T-cell (primary cell): ENCODE measurements at regions not wholly inside any gene's neighbourhood (a gene's known extent, or its start where the extent isn't known, plus 50 kb on each side); places are given as distances from the start of the nearest gene placed in this dataset.

Source experiments
- ATAC-seq, 4 experiments: fragments of 200-7000 bp in 3 of 4; fragments of 150-1000 bp in 1 of 4; cut with Tn5 transposase; replicated peaks in 1 of 4; 1 replicate in 3 of 4; 2 replicates in 1 of 4; pipeline ENCODE4 v1.10.0; 2021; ENCODE audit warnings: moderate library complexity in 3 of 4, mild to moderate bottlenecking in 2 of 4, moderate number of reproducible peaks in 1 of 4
- CTCF ChIA-PET, 2 donors: fragments of 300-600 bp; sonication (Branson Sonifier 250); formaldehyde crosslinking; loops; one replicate each; lab custom pipeline; 2022; ENCODE audit warnings: antibody characterized with exemption in 2 of 2; lab: Charles Lee
- POLR2A ChIA-PET, 2 donors: fragments of 300-600 bp; sonication (Branson Sonifier 250); formaldehyde crosslinking; loops; one replicate each; lab custom pipeline; 2022; ENCODE audit warnings: antibody characterized with exemption in 2 of 2; lab: Charles Lee
- DNase-seq, 35 experiments: peaks; one replicate each; pipeline versions ENCODE4 v3.0.0 to v3.0.0-alpha.2; 2013 to 2023
- H3K27ac ChIP-seq: one replicate; pipeline ENCODE4 v1.5.1; 2013; ENCODE audit warnings: low read length
- H3K27me3 ChIP-seq, 2 experiments: replicated peaks in 1 of 2; 1 replicate in 1 of 2; 2 replicates in 1 of 2; pipeline versions ENCODE4 v1.6.1 to v1.7.0; 2013; ENCODE audit warnings: low read length in 1 of 2, mixed read lengths in 1 of 2; ENCODE audit not compliant: control insufficient read depth in 2 of 2, insufficient read depth in 2 of 2; ENCODE audit errors: extremely low read depth in 1 of 2
- H3K36me3 ChIP-seq, 2 donors: 1 replicate in 1 of 2; 2 replicates in 1 of 2; pipeline versions ENCODE4 v1.6.1 to v1.7.0; 2013; ENCODE audit warnings: low read length in 1 of 2; ENCODE audit not compliant: control insufficient read depth in 2 of 2, insufficient read depth in 1 of 2; ENCODE audit errors: extremely low read depth in 1 of 2
- H3K4me1 ChIP-seq, 2 experiments: 1 replicate in 1 of 2; 2 replicates in 1 of 2; pipeline versions ENCODE4 v1.6.1 to v1.7.0; 2013; ENCODE audit warnings: low read length in 2 of 2, mixed read lengths in 1 of 2; ENCODE audit not compliant: insufficient read depth in 2 of 2, control insufficient read depth in 1 of 2; ENCODE audit errors: extremely low read depth in 1 of 2
- H3K4me3 ChIP-seq, 2 donors: 1 replicate in 1 of 2; 2 replicates in 1 of 2; pipeline versions ENCODE4 v1.5.1 to v1.7.0; 2013; ENCODE audit warnings: mild to moderate bottlenecking in 2 of 2, low read length in 1 of 2, moderate library complexity in 1 of 2; ENCODE audit not compliant: control insufficient read depth in 1 of 2; ENCODE audit errors: extremely low read depth in 1 of 2
- H3K9me3 ChIP-seq: 2 replicates; pipeline ENCODE4 v1.7.0; 2013
- H3K27ac Mint-ChIP-seq, 2 donors: one replicate each; pipeline ENCODE4 v1.8.0; 2020 to 2021; ENCODE audit warnings: mild to moderate bottlenecking in 2 of 2, mixed read lengths in 2 of 2
- H3K27me3 Mint-ChIP-seq, 2 donors: one replicate each; pipeline ENCODE4 v1.8.0; 2021 to 2022; ENCODE audit warnings: mixed read lengths in 2 of 2
- H3K36me3 Mint-ChIP-seq: one replicate; pipeline ENCODE4 v1.8.0; 2021; ENCODE audit warnings: mixed read lengths
- H3K4me1 Mint-ChIP-seq, 3 donors: one replicate each; pipeline ENCODE4 v1.8.0; 2020 to 2022; ENCODE audit warnings: mixed read lengths in 3 of 3, mild to moderate bottlenecking in 1 of 3
- H3K4me3 Mint-ChIP-seq, 3 donors: one replicate each; pipeline ENCODE4 v1.8.0; 2020 to 2022; ENCODE audit warnings: mild to moderate bottlenecking in 3 of 3, mixed read lengths in 3 of 3, moderate library complexity in 3 of 3
- H3K9me3 Mint-ChIP-seq, 3 donors: one replicate each; pipeline ENCODE4 v1.8.0; 2020 to 2022; ENCODE audit warnings: mixed read lengths in 3 of 3
- WGBS: methylation state at CpG from one replicate; pipeline ENCODE4 v1.1.5; 2013; ENCODE audit warnings: missing lambda C conversion rate; ENCODE audit not compliant: insufficient coverage; 5-methylcytosine and 5-hydroxymethylcytosine counted together

- Mint-ChIP-seq H3K9me3 (peaks cover 0 to 3% (median 1%) of the 10 kb centered on the region in 3 donors), H3K4me3 (no peak overlapping the region), H3K27me3 (no peaks in the 10 kb centered on the region), H3K4me1 (no peaks in the 10 kb centered on the region), H3K36me3 (no peaks in the 10 kb centered on the region), H3K27ac (no peak overlapping the region)
- CTCF ChIA-PET = no interaction called here
- POLR2A ChIA-PET = no interaction called here
- no peaks in the 10 kb centered on the region for H3K36me3 ChIP-seq
- DNase-seq = no peak
- H3K4me3 ChIP-seq = no peak overlapping the region
- H3K4me1 ChIP-seq = no peaks in the 10 kb centered on the region
- WGBS = 20% methylated on average over 1 of the region's 6 CpGs
- H3K27me3 ChIP-seq = no peaks in the 10 kb centered on the region
- no peak for ATAC-seq
- H3K27ac ChIP-seq = no peak overlapping the region
- no peaks in the 10 kb centered on the region for H3K9me3 ChIP-seq
Measured at GRCh38 chr7:145289384-145289783, 453.5 kb upstream of the TPK1 start.

GRCh38 chr7:145276118-145276517 is 440.3 kb upstream of the TPK1 start:
- Histone ChIP-seq H3K4me3 (no peak overlapping the region), H3K27me3 (no peaks in the 10 kb centered on the region), H3K9me3 (peaks cover 2% of the 10 kb centered on the region), H3K4me1 (no peaks in the 10 kb centered on the region), H3K36me3 (no peaks in the 10 kb centered on the region), H3K27ac (no peak overlapping the region)
- H3K9me3 Mint-ChIP-seq = peaks cover 27 to 56% (median 34%) of the 10 kb centered on the region in 3 donors
- no peaks in the 10 kb centered on the region for H3K27me3 Mint-ChIP-seq
- POLR2A ChIA-PET = no interaction called here
- DNase-seq (no peak), ATAC-seq (no peak)
- CTCF ChIA-PET = no interaction called here
- H3K36me3 Mint-ChIP-seq = no peaks in the 10 kb centered on the region
- no peak overlapping the region for H3K27ac Mint-ChIP-seq
- no peak overlapping the region for H3K4me3 Mint-ChIP-seq
- H3K4me1 Mint-ChIP-seq = no peaks in the 10 kb centered on the region

- Histone ChIP-seq H3K4me3 (no peak overlapping the region), H3K9me3 (peaks cover 2% of the 10 kb centered on the region), H3K27me3 (no peaks in the 10 kb centered on the region), H3K4me1 (no peaks in the 10 kb centered on the region), H3K36me3 (no peaks in the 10 kb centered on the region), H3K27ac (no peak overlapping the region)
- Mint-ChIP-seq H3K4me1 (no peaks in the 10 kb centered on the region), H3K4me3 (no peak overlapping the region), H3K27ac (no peak overlapping the region), H3K27me3 (no peaks in the 10 kb centered on the region), H3K36me3 (no peaks in the 10 kb centered on the region), H3K9me3 (peaks cover 0 to 8% (median 7%) of the 10 kb centered on the region in 3 donors)
- ChIA-PET POLR2A (no interaction called here), CTCF (no interaction called here)
- WGBS = 82% methylated on average over 16 of the region's 28 CpGs
- DNase-seq (no peak), ATAC-seq (no peak)
Measured at GRCh38 chr7:145269418-145270161, 433.7 kb upstream of the TPK1 start.

- Mint-ChIP-seq H3K27ac (no peak overlapping the region), H3K36me3 (no peaks in the 10 kb centered on the region), H3K9me3 (peaks cover 0 to 8% (median 4%) of the 10 kb centered on the region in 3 donors), H3K4me1 (no peaks in the 10 kb centered on the region), H3K27me3 (no peaks in the 10 kb centered on the region), H3K4me3 (no peak overlapping the region)
- no peak overlapping the region for H3K4me3 ChIP-seq
- no peak overlapping the region for H3K27ac ChIP-seq
- no peaks in the 10 kb centered on the region for H3K36me3 ChIP-seq
- WGBS = no CpG with 5 or more reads among the region's 4 CpGs
- ATAC-seq (no peak), DNase-seq (no peak)
- H3K27me3 ChIP-seq = no peaks in the 10 kb centered on the region
- H3K4me1 ChIP-seq = no peaks in the 10 kb centered on the region
- POLR2A ChIA-PET = no interaction called here
- CTCF ChIA-PET = no interaction called here
- H3K9me3 ChIP-seq = no peaks in the 10 kb centered on the region
Measured at GRCh38 chr7:145265180-145265579, 429.3 kb upstream of the TPK1 start.

GRCh38 chr7:145263886-145264285 is 428.0 kb upstream of the TPK1 start:
- no CpG with 5 or more reads among the region's 1 CpG for WGBS

GRCh38 chr7:145252031-145252430 is 416.2 kb upstream of the TPK1 start:
- H3K27me3 ChIP-seq = no peaks in the 10 kb centered on the region
- ChIA-PET CTCF (no interaction called here), POLR2A (no interaction called here)
- H3K36me3 ChIP-seq = no peaks in the 10 kb centered on the region
- Mint-ChIP-seq H3K4me3 (no peak overlapping the region), H3K4me1 (no peaks in the 10 kb centered on the region), H3K9me3 (peaks cover 4 to 6% (median 4%) of the 10 kb centered on the region in 3 donors), H3K27ac (no peak overlapping the region), H3K36me3 (no peaks in the 10 kb centered on the region), H3K27me3 (no peaks in the 10 kb centered on the region)
- H3K9me3 ChIP-seq = no peaks in the 10 kb centered on the region
- DNase-seq (no peak), ATAC-seq (no peak)
- no peak overlapping the region for H3K27ac ChIP-seq
- H3K4me1 ChIP-seq = no peaks in the 10 kb centered on the region
- H3K4me3 ChIP-seq = no peak overlapping the region

More at GRCh38 chr7:145263886-145264285, 428.0 kb upstream of the TPK1 start:
- H3K4me1 Mint-ChIP-seq = no peaks in the 10 kb centered on the region
- no peak overlapping the region for H3K27ac Mint-ChIP-seq
- H3K4me1 ChIP-seq = no peaks in the 10 kb centered on the region
- POLR2A ChIA-PET = no interaction called here
- DNase-seq = no peak
- H3K27me3 Mint-ChIP-seq = no peaks in the 10 kb centered on the region
- H3K27me3 ChIP-seq = no peaks in the 10 kb centered on the region
- no peaks in the 10 kb centered on the region for H3K9me3 ChIP-seq
- CTCF ChIA-PET = no interaction called here
- ATAC-seq = no peak
- H3K4me3 ChIP-seq = no peak overlapping the region
- H3K4me3 Mint-ChIP-seq = no peak overlapping the region
- no peak overlapping the region for H3K27ac ChIP-seq
- H3K36me3 ChIP-seq = no peaks in the 10 kb centered on the region
- H3K9me3 Mint-ChIP-seq = peaks cover 6 to 13% (median 10%) of the 10 kb centered on the region in 3 donors
- no peaks in the 10 kb centered on the region for H3K36me3 Mint-ChIP-seq

- Histone ChIP-seq H3K36me3 (no peaks in the 10 kb centered on the region), H3K4me3 (no peak overlapping the region), H3K27ac (no peak overlapping the region), H3K4me1 (no peaks in the 10 kb centered on the region), H3K9me3 (no peaks in the 10 kb centered on the region), H3K27me3 (no peaks in the 10 kb centered on the region)
- no peaks in the 10 kb centered on the region for H3K36me3 Mint-ChIP-seq
- WGBS = 79% methylated on average over 2 of the region's 4 CpGs
- no peaks in the 10 kb centered on the region for H3K4me1 Mint-ChIP-seq
- no peak for ATAC-seq
- H3K9me3 Mint-ChIP-seq = peaks cover 3 to 8% (median 3%) of the 10 kb centered on the region in 3 donors
- H3K4me3 Mint-ChIP-seq = no peak overlapping the region
- ChIA-PET CTCF (no interaction called here), POLR2A (no interaction called here)
- H3K27me3 Mint-ChIP-seq = no peaks in the 10 kb centered on the region
- DNase-seq = no peak
- no peak overlapping the region for H3K27ac Mint-ChIP-seq
Measured at GRCh38 chr7:145224775-145225174, 388.9 kb upstream of the TPK1 start.
